ENCODE measurements at regions not wholly inside any gene's neighbourhood (a gene's known extent, or its start where the extent isn't known, plus 50 kb on each side); places are given as distances from the start of the nearest gene placed in this dataset.

GRCh38 chr9:93827545-93828330 lies 127.4 kb downstream of the BARX1 start (continued):
- TF ChIP-seq REST (IDR thresholded peaks at IDR 0.05; ENCODE audit: borderline replicate concordance in 1 of 2, low read depth in 1 of 2, low read length in 2 of 2) (no peak), ZNF17 (CRISPR knock-in tag; IDR thresholded peaks at IDR 0.05) (no peak), SSRP1 (CRISPR knock-in tag; IDR thresholded peaks at IDR 0.05) (no peak), POLR2A (IDR thresholded peaks at IDR 0.05; ENCODE audit: insufficient read depth in 1 of 2, low read depth in 2 of 2, low read length in 2 of 2) (no peak), YY1 (IDR thresholded peaks at IDR 0.05; ENCODE audit: insufficient read depth, insufficient replicate concordance, low read depth, low read length) (peak; percentile 39), HDAC2 (CRISPR knock-in tag; IDR thresholded peaks at IDR 0.05) (no peak), MXD4 (CRISPR knock-in tag; IDR thresholded peaks at IDR 0.05) (no peak), NFIB (CRISPR knock-in tag; IDR thresholded peaks at IDR 0.05; ENCODE audit: borderline replicate concordance) (no peak), REPIN1 (CRISPR knock-in tag; IDR thresholded peaks at IDR 0.05; ENCODE audit: borderline replicate concordance, low read depth) (no peak), DDIT3 (CRISPR knock-in tag; IDR thresholded peaks at IDR 0.05) (no peak), ZNF354B (CRISPR knock-in tag; IDR thresholded peaks at IDR 0.05) (no peak), ARID4A (CRISPR knock-in tag; IDR thresholded peaks at IDR 0.05; ENCODE audit: borderline replicate concordance) (no peak), NFYC (CRISPR knock-in tag; IDR thresholded peaks at IDR 0.05) (no peak), ZNF101 (CRISPR knock-in tag; IDR thresholded peaks at IDR 0.05; ENCODE audit: borderline replicate concordance, low read depth) (no peak), REXO4 (CRISPR knock-in tag; IDR thresholded peaks at IDR 0.05; ENCODE audit: borderline replicate concordance) (no peak), ZFP36 (IDR thresholded peaks at IDR 0.05; ENCODE audit: borderline replicate concordance, low read depth, low read length, partially characterized antibody) (no peak)

Data from HepG2 (cell line).